Liver (tissue), 3 donors: ENCODE measurements at regions not wholly inside any gene's neighbourhood (a gene's known extent, or its start where the extent isn't known, plus 50 kb on each side); places are given as distances from the start of the nearest gene placed in this dataset.

Experiments used
- EGR1 ChIP-seq, 2 donors: IDR thresholded peaks; 2 replicates each; pipeline ENCODE4 v1.6.1; 2016 to 2018; ENCODE audit warnings: antibody characterized with exemption in 2 of 2, low read depth in 2 of 2
- GABPA ChIP-seq, 2 donors: IDR thresholded peaks in 1 of 2; conservative IDR thresholded peaks in 1 of 2; 2 replicates each; pipeline ENCODE4 v1.6.1; 2016; ENCODE audit warnings: antibody characterized with exemption in 2 of 2, mild to moderate bottlenecking in 1 of 2, moderate library complexity in 1 of 2
- HNF4G ChIP-seq: IDR thresholded peaks from 2 replicates; pipeline ENCODE4 v1.6.1; 2016; ENCODE audit warnings: antibody characterized with exemption
- JUND ChIP-seq, 2 donors: IDR thresholded peaks; 2 replicates each; pipeline ENCODE4 v1.6.1; 2016; ENCODE audit warnings: antibody characterized with exemption in 2 of 2
- NR2F2 ChIP-seq: IDR thresholded peaks from 2 replicates; pipeline ENCODE4 v1.6.1; 2016; ENCODE audit warnings: antibody characterized with exemption
- RAD21 ChIP-seq, 2 donors: IDR thresholded peaks; 2 replicates each; pipeline ENCODE4 v1.6.1; 2016; ENCODE audit warnings: antibody characterized with exemption in 2 of 2, mild to moderate bottlenecking in 2 of 2
- SP1 ChIP-seq: IDR thresholded peaks from 2 replicates; pipeline ENCODE4 v1.6.1; 2018; ENCODE audit warnings: antibody characterized with exemption, mild to moderate bottlenecking
- TAF1 ChIP-seq: conservative IDR thresholded peaks from 2 replicates; pipeline ENCODE4 v1.6.1; 2016; ENCODE audit warnings: antibody characterized with exemption, mild to moderate bottlenecking
- YY1 ChIP-seq: IDR thresholded peaks from 2 replicates; pipeline ENCODE4 v1.6.1; 2016; ENCODE audit warnings: antibody characterized with exemption, mild to moderate bottlenecking
- TF ChIP-seq, protein P1 (sequence below): fragments of 150-350 bp; IDR thresholded peaks from 2 replicates; pipeline ENCODE4 v1.5.1; 2017; ENCODE audit warnings: improper control_type of control experiment, low read depth, low read length; ENCODE audit not compliant: missing input control
- TF ChIP-seq, protein P2 (sequence below): IDR thresholded peaks from 2 replicates; pipeline ENCODE4 v1.6.1; 2016; ENCODE audit warnings: antibody characterized with exemption, mild to moderate bottlenecking
- TF ChIP-seq, protein P3 (sequence below): IDR thresholded peaks from 2 replicates; pipeline ENCODE4 v1.6.1; 2016; ENCODE audit warnings: antibody characterized with exemption
- TF ChIP-seq, protein P4 (sequence below): IDR thresholded peaks from 2 replicates; pipeline ENCODE4 v1.6.1; 2016; ENCODE audit warnings: antibody characterized with exemption
- TF ChIP-seq, protein P5 (sequence below): IDR thresholded peaks from 2 replicates; pipeline ENCODE4 v1.6.1; 2016; ENCODE audit warnings: antibody characterized with exemption
- donor health status: healthy.
- donor health status: healthy.

DNA sequence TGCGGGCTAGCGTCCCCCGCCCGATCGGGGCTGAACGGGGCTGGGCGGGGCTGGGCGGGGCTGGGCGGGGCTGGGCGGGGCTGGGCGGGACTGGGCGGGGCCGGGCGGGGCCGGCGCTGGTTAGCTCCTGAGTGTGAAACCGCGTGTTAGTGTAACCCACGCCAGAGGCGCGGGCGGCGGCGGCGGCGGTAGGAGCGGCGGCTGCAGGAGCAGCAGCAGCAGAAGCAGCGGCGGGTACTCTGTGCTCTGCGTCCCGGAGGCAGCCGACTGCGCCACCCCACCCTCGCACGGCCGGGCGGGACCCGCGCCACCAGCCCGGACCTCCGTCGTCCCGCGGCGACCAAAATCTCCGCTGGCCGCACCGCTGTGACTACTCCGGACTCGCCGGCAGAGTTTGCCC lies 128.1 kb downstream of the LAS1L start:
- TF ChIP-seq GABPA (IDR thresholded peaks at IDR 0.05 in 1 of 2, conservative IDR thresholded peaks at IDR 0.05 in 1 of 2): no peak
- TF ChIP-seq, protein P1, sequence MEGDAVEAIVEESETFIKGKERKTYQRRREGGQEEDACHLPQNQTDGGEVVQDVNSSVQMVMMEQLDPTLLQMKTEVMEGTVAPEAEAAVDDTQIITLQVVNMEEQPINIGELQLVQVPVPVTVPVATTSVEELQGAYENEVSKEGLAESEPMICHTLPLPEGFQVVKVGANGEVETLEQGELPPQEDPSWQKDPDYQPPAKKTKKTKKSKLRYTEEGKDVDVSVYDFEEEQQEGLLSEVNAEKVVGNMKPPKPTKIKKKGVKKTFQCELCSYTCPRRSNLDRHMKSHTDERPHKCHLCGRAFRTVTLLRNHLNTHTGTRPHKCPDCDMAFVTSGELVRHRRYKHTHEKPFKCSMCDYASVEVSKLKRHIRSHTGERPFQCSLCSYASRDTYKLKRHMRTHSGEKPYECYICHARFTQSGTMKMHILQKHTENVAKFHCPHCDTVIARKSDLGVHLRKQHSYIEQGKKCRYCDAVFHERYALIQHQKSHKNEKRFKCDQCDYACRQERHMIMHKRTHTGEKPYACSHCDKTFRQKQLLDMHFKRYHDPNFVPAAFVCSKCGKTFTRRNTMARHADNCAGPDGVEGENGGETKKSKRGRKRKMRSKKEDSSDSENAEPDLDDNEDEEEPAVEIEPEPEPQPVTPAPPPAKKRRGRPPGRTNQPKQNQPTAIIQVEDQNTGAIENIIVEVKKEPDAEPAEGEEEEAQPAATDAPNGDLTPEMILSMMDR: no peak
- TF ChIP-seq, protein P2, sequence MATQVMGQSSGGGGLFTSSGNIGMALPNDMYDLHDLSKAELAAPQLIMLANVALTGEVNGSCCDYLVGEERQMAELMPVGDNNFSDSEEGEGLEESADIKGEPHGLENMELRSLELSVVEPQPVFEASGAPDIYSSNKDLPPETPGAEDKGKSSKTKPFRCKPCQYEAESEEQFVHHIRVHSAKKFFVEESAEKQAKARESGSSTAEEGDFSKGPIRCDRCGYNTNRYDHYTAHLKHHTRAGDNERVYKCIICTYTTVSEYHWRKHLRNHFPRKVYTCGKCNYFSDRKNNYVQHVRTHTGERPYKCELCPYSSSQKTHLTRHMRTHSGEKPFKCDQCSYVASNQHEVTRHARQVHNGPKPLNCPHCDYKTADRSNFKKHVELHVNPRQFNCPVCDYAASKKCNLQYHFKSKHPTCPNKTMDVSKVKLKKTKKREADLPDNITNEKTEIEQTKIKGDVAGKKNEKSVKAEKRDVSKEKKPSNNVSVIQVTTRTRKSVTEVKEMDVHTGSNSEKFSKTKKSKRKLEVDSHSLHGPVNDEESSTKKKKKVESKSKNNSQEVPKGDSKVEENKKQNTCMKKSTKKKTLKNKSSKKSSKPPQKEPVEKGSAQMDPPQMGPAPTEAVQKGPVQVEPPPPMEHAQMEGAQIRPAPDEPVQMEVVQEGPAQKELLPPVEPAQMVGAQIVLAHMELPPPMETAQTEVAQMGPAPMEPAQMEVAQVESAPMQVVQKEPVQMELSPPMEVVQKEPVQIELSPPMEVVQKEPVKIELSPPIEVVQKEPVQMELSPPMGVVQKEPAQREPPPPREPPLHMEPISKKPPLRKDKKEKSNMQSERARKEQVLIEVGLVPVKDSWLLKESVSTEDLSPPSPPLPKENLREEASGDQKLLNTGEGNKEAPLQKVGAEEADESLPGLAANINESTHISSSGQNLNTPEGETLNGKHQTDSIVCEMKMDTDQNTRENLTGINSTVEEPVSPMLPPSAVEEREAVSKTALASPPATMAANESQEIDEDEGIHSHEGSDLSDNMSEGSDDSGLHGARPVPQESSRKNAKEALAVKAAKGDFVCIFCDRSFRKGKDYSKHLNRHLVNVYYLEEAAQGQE: no peak
- TF ChIP-seq JUND (IDR thresholded peaks at IDR 0.05): no peak
- no peak for TF ChIP-seq TAF1
- TF ChIP-seq, protein P3, sequence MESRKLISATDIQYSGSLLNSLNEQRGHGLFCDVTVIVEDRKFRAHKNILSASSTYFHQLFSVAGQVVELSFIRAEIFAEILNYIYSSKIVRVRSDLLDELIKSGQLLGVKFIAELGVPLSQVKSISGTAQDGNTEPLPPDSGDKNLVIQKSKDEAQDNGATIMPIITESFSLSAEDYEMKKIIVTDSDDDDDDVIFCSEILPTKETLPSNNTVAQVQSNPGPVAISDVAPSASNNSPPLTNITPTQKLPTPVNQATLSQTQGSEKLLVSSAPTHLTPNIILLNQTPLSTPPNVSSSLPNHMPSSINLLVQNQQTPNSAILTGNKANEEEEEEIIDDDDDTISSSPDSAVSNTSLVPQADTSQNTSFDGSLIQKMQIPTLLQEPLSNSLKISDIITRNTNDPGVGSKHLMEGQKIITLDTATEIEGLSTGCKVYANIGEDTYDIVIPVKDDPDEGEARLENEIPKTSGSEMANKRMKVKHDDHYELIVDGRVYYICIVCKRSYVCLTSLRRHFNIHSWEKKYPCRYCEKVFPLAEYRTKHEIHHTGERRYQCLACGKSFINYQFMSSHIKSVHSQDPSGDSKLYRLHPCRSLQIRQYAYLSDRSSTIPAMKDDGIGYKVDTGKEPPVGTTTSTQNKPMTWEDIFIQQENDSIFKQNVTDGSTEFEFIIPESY: no peak
- no peak for TF ChIP-seq YY1
- no peak for TF ChIP-seq NR2F2
- TF ChIP-seq, protein P4, sequence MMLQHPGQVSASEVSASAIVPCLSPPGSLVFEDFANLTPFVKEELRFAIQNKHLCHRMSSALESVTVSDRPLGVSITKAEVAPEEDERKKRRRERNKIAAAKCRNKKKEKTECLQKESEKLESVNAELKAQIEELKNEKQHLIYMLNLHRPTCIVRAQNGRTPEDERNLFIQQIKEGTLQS: no peak
- no peak for TF ChIP-seq RAD21 (IDR thresholded peaks at IDR 0.05)
- TF ChIP-seq SP1: no peak
- no peak for TF ChIP-seq EGR1 (IDR thresholded peaks at IDR 0.05; ENCODE audit: low read depth in 2 of 2)
- TF ChIP-seq HNF4G: no peak
- TF ChIP-seq, protein P5, sequence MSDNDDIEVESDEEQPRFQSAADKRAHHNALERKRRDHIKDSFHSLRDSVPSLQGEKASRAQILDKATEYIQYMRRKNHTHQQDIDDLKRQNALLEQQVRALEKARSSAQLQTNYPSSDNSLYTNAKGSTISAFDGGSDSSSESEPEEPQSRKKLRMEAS: no peak
